IPS-NIHi7 (cell line): ENCODE measurements at regions not wholly inside any gene's neighbourhood (a gene's known extent, or its start where the extent isn't known, plus 50 kb on each side); places are given as distances from the start of the nearest gene placed in this dataset.
A peak's percentile ranks its signal among the peaks of the same experiment; 100 is the strongest.
"Not testable (repeated sequence)": the region's sequence is repeated elsewhere in the genome, so short reads cannot be mapped to it uniquely, and the experiment has no call there.

Experiments used
- DNase-seq: peaks from one replicate; pipeline ENCODE4 v3.0.0; 2012; ENCODE audit warnings: mixed read lengths; ENCODE audit errors: extremely low spot score

GRCh38 chr18:61676773-61677434 lies 215.9 kb downstream of the RNF152 start:
- no peak for DNase-seq

- DNase-seq, result no peak
Measured at GRCh38 chr18:61669320-61669719, 223.5 kb downstream of the RNF152 start.

- DNase-seq, result peak; percentile 57
Measured at GRCh38 chr18:61666876-61667590, 225.8 kb downstream of the RNF152 start.

GRCh38 chr18:61664419-61665084 lies 228.3 kb downstream of the RNF152 start:
- DNase-seq, result no peak

- no peak for DNase-seq
Measured at GRCh38 chr18:61662726-61663125, 230.1 kb downstream of the RNF152 start.

GRCh38 chr18:61658431-61658830 lies 234.4 kb downstream of the RNF152 start:
- no peak for DNase-seq

GRCh38 chr18:61657066-61657732 lies 235.6 kb downstream of the RNF152 start:
- DNase-seq, result no peak

GRCh38 chr18:61655630-61656029 lies 237.2 kb downstream of the RNF152 start:
- no peak for DNase-seq

- DNase-seq, result no peak
Measured at GRCh38 chr18:61653823-61654551, 238.8 kb downstream of the RNF152 start.

- no peak for DNase-seq
Measured at GRCh38 chr18:61651880-61652268, 240.9 kb downstream of the RNF152 start.

- DNase-seq, result no peak
Measured at GRCh38 chr18:61651145-61651879, 241.5 kb downstream of the RNF152 start.

- no peak for DNase-seq
Measured at GRCh38 chr18:61643884-61644647, 248.7 kb downstream of the RNF152 start.

- DNase-seq, result no peak
Measured at GRCh38 chr18:61639886-61640285, 252.9 kb downstream of the RNF152 start.

- DNase-seq, result peak; percentile 38
Measured at GRCh38 chr18:61637905-61638595, 254.8 kb downstream of the RNF152 start.

GRCh38 chr18:61637319-61637718 lies 255.5 kb downstream of the RNF152 start:
- DNase-seq, result peak; percentile 36

- DNase-seq, result peak; percentile 50
Measured at GRCh38 chr18:61635901-61636528, 256.8 kb downstream of the RNF152 start.

GRCh38 chr18:61628085-61628484 lies 264.7 kb downstream of the RNF152 start:
- DNase-seq, result no peak

- not testable (repeated sequence) for DNase-seq
Measured at GRCh38 chr18:61624631-61625030, 268.2 kb downstream of the RNF152 start.

GRCh38 chr18:61619783-61620182 lies 273.0 kb downstream of the RNF152 start:
- DNase-seq, result no peak
